ENCODE measurements at regions not wholly inside any gene's neighbourhood (a gene's known extent, or its start where the extent isn't known, plus 50 kb on each side); places are given as distances from the start of the nearest gene placed in this dataset.

DNA sequence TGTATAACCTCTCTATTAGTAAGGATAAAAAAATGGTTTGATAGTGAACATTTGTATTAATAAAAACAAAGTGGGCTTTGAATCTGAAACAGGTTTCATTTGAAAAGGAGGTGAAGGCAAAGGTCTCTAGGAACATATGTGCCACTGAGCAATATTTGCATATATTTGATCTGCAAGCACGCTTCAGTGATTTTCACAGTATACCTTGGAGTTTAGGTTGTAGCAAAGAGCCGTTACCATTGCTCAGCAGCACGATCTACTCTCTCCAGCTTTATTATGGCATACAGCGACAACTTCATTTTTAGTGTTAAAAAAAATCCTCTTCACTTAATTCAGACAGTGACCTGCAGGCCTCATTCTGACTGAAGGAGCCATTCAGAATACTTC lies 75.8 kb upstream of the ZEB2 start:
- DNase-seq, result no peak

DNA sequence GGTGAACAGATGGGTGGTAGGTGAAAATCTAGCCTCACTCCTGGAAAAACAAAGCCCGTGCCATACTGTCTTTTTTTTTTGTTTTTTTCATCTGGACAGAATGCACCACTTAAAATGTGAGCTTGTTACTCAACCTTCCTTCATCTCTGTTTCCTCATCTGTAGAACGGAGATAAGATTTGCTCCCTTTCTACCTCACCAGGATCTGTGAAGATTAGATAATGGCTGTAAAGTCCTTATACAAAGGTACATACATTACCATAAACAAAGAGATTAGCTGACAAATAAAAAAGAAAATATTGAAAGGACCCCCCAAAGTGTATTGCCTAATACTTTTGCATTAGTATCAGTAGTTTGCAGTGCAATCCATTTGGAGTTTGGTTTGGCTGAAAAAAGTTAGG lies 75.4 kb upstream of the ZEB2 start:
- no peak for DNase-seq

DNA sequence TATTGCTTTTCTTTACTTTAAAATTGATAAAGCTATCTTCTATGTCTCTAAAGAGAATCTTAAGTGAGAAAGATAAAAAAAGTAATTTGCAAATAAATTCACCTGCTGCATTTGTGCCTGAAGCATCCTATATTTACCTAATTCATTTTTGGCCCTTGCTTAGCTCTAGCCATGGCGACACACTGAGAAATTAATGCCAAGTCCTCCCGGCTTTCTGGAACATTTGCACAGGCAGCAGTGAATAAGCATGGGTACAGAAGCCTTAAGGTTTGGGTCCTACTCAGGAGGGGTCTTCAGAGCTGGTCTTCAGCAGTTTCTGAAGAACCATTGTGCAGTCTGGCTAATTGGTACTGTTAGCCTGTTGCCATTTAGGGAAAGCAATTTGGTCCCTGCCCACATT lies 73.9 kb upstream of the ZEB2 start:
- no peak for DNase-seq

GRCh38 chr2:144592500-144593256 lies 72.8 kb upstream of the ZEB2 start:
- no peak for DNase-seq

- DNase-seq, result no peak
Observed at GRCh38 chr2:144587306-144587705, 67.4 kb upstream of the ZEB2 start.

DNA sequence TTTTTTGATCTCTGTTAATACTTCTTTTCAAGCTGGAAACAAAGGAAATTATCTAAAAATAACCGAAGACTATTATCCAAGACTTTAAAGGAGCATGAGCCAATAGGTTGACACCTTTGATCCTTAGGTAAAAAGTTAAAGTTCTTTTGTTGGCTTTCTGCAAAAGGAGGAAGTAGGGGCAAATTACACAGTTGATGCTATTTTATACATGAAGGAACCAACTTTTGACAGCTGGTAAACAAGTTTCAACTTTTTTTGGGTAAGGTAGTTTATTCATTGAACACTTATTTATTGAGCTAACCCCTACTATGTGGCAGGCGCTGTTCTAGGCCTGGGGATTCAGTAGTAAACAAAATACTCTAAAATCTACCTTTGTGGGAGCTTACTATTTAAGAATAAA lies 66.6 kb upstream of the ZEB2 start:
- DNase-seq, result no peak

GRCh38 chr2:144583741-144584453 lies 64.0 kb upstream of the ZEB2 start:
- DNase-seq, result no peak

DNA sequence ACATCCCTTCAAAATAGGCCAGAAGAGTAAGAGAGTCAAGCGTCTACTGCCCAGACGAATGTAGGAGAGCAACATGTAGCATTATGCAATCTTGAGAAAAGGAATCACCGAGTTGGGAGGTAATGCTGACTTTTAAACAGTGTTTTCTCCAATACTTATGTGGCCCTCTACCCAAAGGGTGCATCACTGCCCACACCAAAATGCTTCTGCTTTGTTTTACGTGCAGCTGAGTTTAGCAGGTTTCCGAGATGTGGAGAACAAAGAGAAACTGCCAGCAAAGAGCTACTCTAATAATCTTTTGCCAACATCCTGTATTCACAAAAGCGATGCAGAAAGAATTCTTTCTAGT lies 63.4 kb upstream of the ZEB2 start:
- DNase-seq, result no peak

DNA sequence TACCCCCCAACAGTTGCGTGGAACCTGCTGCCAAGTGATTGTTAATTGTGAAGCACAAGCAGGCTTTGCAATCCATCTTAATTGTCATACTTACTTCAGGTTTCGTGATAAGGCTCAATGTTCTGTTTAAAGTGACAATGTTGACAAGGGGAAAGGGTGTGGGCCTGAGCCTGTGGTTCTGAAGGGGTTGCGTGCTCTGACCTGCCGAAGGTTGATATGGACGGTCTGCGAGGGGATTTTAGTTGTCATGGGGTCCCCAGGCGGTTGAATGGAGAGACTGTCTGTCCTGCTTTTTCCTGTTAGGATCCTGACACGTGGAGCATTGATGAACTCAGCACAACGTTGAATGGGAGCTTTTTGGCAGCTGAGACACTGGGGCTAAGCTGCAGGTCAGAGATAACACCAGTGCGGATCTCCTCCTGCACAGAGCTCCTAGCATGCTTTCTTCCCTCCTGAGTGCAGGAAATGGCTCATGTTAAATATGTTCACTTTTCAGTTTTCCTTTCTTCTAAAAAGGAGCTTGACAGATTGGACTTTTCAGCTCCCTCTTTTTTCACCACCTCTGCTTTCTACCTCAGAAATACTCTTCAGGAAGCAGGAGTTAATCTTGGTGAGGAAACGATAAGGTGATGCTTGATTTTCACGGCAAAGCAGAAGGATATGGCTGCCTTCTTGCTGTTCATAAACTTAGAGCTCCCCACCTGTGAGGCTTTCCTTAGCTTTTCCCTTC lies 62.9 kb upstream of the ZEB2 start:
- DNase-seq, result no peak

DNA sequence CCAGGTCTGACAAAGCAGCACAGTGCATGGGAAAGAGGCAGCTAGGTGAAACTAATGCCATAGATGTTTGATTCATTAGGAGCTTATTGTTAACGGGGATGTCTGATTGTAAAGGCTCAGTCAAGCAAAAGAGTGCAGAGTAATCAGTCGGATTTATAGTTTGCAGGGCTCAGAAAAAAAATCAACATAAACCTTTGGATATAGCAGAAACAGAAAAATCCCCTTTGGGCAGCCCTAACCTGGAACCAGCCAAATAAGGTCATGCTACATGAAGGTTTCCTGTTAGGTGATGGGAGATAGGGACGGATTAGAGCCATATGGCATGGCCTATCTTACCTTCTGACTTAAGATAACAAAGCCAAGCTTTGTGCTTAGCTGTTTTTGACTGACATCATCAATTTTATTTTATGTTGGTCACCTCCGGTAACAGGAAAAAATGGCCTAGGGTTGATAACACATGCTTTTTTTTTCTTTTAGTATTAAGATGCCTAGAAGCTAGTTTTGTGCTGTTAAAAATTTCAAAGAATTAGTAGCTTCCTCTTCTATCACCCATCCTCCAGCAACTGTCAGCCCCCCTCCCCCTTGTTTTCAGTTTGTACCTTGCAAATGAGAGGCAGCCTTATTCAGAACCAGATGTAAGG lies 60.7 kb upstream of the ZEB2 start:
- DNase-seq, result no peak

DNA sequence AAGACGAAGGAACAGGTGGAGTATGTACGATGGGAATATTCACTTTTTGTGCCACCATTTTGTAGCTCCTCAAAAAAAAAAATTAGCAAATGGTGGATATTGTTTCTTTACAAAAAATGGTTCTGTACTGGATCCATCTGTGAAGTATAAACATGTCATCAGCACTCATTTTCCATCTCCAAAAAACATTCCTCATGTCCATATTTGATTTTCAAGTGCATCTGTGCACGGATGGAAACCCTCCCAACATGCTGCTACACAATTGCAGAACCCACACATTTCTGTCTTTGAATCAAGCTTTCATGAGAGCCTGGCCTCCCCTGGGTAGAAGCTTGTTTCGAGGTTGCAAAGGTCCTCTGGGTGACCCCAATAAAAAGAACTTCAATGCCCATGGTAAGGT lies 59.6 kb upstream of the ZEB2 start:
- DNase-seq, result no peak

- DNase-seq, result no peak
Observed at GRCh38 chr2:144578099-144578498, 58.2 kb upstream of the ZEB2 start.

DNA sequence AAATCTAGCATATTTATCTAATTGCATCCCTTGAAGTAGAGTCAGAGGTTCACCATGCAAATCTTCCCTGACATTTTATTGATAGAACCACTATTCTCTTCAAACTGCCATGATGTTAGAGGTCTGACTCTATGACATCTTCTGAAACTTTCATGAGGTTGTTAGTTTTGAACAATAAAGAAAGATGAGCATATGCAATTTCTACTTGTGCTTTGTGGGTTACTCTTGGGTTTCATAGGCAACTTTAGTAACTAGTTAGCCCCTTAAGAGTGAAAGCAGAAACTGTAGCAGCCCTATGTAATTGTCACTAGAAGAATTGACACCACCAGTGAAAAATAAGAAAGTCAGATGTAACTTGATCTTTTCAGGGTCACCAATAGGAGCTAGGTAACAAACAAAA lies 53.1 kb upstream of the ZEB2 start:
- no peak for DNase-seq

DNA sequence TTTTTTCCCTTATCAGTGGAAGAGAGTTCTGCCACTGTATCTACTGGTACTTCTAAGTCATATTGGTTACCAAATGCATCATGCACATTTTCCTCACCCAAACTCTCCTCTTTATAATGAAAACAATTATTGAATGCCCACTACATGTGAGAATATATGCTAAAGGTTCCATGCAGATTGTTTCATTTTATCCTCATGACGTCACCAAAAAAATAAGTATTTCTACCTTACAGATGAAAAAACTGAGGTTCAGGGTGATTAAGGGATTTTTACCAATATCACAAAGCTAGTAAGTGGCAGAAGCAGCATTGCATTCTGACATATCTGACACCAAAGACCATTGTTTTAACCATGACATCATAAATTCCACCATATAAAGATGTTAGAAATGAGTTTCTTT lies 51.9 kb upstream of the ZEB2 start:
- no peak for DNase-seq

GRCh38 chr2:144570566-144570965 lies 50.6 kb upstream of the ZEB2 start:
- DNase-seq, result no peak
